ENCODE measurements at regions not wholly inside any gene's neighbourhood (a gene's known extent, or its start where the extent isn't known, plus 50 kb on each side); places are given as distances from the start of the nearest gene placed in this dataset.

GRCh38 chr3:194832346-194833104, 146.8 kb downstream of the FAM43A start:
- no peak overlapping the region for H3K9ac ChIP-seq (ENCODE audit: low read depth, low read length)
- no peaks in the 10 kb centered on the region for H3K9me3 ChIP-seq (ENCODE audit: insufficient read depth, low read length, severe bottlenecking)
- DNase-seq (no peak), ATAC-seq (ENCODE audit: insufficient read depth, low read depth) (no peak)
- no peak for TF ChIP-seq EZH2 (IDR thresholded peaks at IDR 0.05; ENCODE audit: borderline replicate concordance, low read depth, low read length, severe bottlenecking)
- TF ChIP-seq CTCF (IDR thresholded peaks at IDR 0.05; ENCODE audit: borderline replicate concordance, extremely low read depth, low read length, poor library complexity, severe bottlenecking) = no peak
- no peak overlapping the region for H3K4me2 ChIP-seq (ENCODE audit: insufficient read depth, low read length)
- no peaks in the 10 kb centered on the region for H3K79me2 ChIP-seq (ENCODE audit: insufficient read depth, low read length)
- H3K27ac ChIP-seq (ENCODE audit: low read length) = no peak overlapping the region
- H3K4me1 ChIP-seq (ENCODE audit: insufficient read depth, low read length) = no peaks in the 10 kb centered on the region
- no peaks in the 10 kb centered on the region for H3K27me3 ChIP-seq (ENCODE audit: insufficient read depth, low read length, poor library complexity)
- no peak overlapping the region for H2AFZ ChIP-seq (ENCODE audit: low read depth, low read length)
- no peaks in the 10 kb centered on the region for H3K36me3 ChIP-seq (ENCODE audit: insufficient read depth, low read length)
- no peak overlapping the region for H3K4me3 ChIP-seq (ENCODE audit: low read depth in 1 of 2, low read length in 2 of 2)
- no peaks in the 10 kb centered on the region for H4K20me1 ChIP-seq (ENCODE audit: insufficient read depth, low read length)

GRCh38 chr3:194833114-194833910, 147.6 kb downstream of the FAM43A start:
- Histone ChIP-seq H3K36me3 (ENCODE audit: insufficient read depth, low read length) (no peaks in the 10 kb centered on the region), H4K20me1 (ENCODE audit: insufficient read depth, low read length) (no peaks in the 10 kb centered on the region), H3K27me3 (ENCODE audit: insufficient read depth, low read length, poor library complexity) (no peaks in the 10 kb centered on the region), H3K4me2 (ENCODE audit: insufficient read depth, low read length) (no peak overlapping the region), H2AFZ (ENCODE audit: low read depth, low read length) (no peak overlapping the region), H3K9ac (ENCODE audit: low read depth, low read length) (no peak overlapping the region), H3K4me3 (ENCODE audit: low read depth in 1 of 2, low read length in 2 of 2) (no peak overlapping the region), H3K9me3 (ENCODE audit: insufficient read depth, low read length, severe bottlenecking) (no peaks in the 10 kb centered on the region), H3K79me2 (ENCODE audit: insufficient read depth, low read length) (no peaks in the 10 kb centered on the region), H3K27ac (ENCODE audit: low read length) (no peak overlapping the region), H3K4me1 (ENCODE audit: insufficient read depth, low read length) (no peaks in the 10 kb centered on the region)
- TF ChIP-seq CTCF (IDR thresholded peaks at IDR 0.05; ENCODE audit: borderline replicate concordance, extremely low read depth, low read length, poor library complexity, severe bottlenecking) = no peak
- ATAC-seq (ENCODE audit: insufficient read depth, low read depth) (no peak), DNase-seq (no peak)

GRCh38 chr3:194836661-194837060, 151.0 kb downstream of the FAM43A start:
- TF ChIP-seq EZH2 (IDR thresholded peaks at IDR 0.05; ENCODE audit: borderline replicate concordance, low read depth, low read length, severe bottlenecking) = no peak
- TF ChIP-seq CTCF (IDR thresholded peaks at IDR 0.05; ENCODE audit: borderline replicate concordance, extremely low read depth, low read length, poor library complexity, severe bottlenecking) = no peak
- DNase-seq (no peak), ATAC-seq (ENCODE audit: insufficient read depth, low read depth) (no peak)
- H3K79me2 ChIP-seq (ENCODE audit: insufficient read depth, low read length) = no peaks in the 10 kb centered on the region
- no peak overlapping the region for H3K4me2 ChIP-seq (ENCODE audit: insufficient read depth, low read length)
- no peaks in the 10 kb centered on the region for H3K36me3 ChIP-seq (ENCODE audit: insufficient read depth, low read length)
- no peak overlapping the region for H3K27ac ChIP-seq (ENCODE audit: low read length)
- no peak overlapping the region for H2AFZ ChIP-seq (ENCODE audit: low read depth, low read length)
- H3K9ac ChIP-seq (ENCODE audit: low read depth, low read length) = no peak overlapping the region
- no peaks in the 10 kb centered on the region for H4K20me1 ChIP-seq (ENCODE audit: insufficient read depth, low read length)
- no peaks in the 10 kb centered on the region for H3K4me1 ChIP-seq (ENCODE audit: insufficient read depth, low read length)
- H3K9me3 ChIP-seq (ENCODE audit: insufficient read depth, low read length, severe bottlenecking) = no peaks in the 10 kb centered on the region
- H3K4me3 ChIP-seq (ENCODE audit: low read depth in 1 of 2, low read length in 2 of 2) = no peak overlapping the region
- H3K27me3 ChIP-seq (ENCODE audit: insufficient read depth, low read length, poor library complexity) = no peaks in the 10 kb centered on the region
